Endothelial cell of umbilical vein (primary cell): ENCODE measurements at regions not wholly inside any gene's neighbourhood (a gene's known extent, or its start where the extent isn't known, plus 50 kb on each side); places are given as distances from the start of the nearest gene placed in this dataset.

Experiments used
- EZH2 ChIP-seq: IDR thresholded peaks from 2 replicates; pipeline ENCODE4 v1.6.1; 2012; ENCODE audit warnings: borderline replicate concordance, low read depth, mild to moderate bottlenecking, moderate library complexity, low read length, inconsistent platforms; ENCODE audit not compliant: severe bottlenecking
- JUN ChIP-seq: IDR thresholded peaks from 2 replicates; pipeline ENCODE4 v1.6.1; 2011; ENCODE audit warnings: borderline replicate concordance, low read depth; ENCODE audit not compliant: insufficient read length, insufficient read depth
- POLR2AphosphoS5 ChIP-seq: IDR thresholded peaks from 2 replicates; pipeline ENCODE4 v1.6.1; 2012; ENCODE audit warnings: low read depth, mild to moderate bottlenecking, control low read depth, low read length, moderate library complexity; ENCODE audit not compliant: insufficient read depth
- TF ChIP-seq, protein P1 (sequence below), 2 donors: IDR thresholded peaks; 1 replicate in 1 of 2; 2 replicates in 1 of 2; pipeline ENCODE4 v1.5.1; 2011; ENCODE audit warnings: low read length in 2 of 2, mild to moderate bottlenecking in 2 of 2, moderate library complexity in 2 of 2, control low read depth in 1 of 2, inconsistent platforms in 1 of 2, low read depth in 1 of 2; ENCODE audit not compliant: insufficient read depth in 1 of 2; ENCODE audit errors: extremely low read depth in 1 of 2

DNA sequence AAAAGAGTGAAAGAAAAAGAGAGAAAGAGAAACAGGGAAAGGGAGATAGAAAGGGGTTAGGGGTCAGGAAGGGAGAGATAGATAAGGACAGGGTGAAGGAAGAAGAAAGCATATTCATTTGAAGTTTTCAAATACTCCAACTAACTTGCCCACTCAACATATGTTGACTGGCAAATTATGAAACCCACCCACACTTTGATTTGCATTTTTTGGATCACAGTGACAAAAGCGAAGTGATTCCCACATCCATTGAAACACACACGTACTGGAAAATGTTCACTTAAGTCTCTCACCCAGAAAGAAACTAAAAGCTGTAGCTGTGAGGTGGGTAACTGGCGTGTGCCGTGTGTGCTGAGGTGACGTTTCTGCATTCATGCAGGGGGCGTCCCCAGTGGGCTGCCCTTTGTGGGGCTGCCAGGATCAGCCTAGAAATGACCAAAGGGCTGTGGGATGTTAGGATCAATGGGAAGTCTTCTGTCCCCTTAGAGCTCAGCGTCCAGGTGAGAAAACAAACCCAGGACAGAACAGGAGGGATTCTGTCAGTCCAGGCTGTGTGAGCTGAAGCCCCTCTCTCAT is 134.9 kb upstream of the ADARB2 start:
- no peak for TF ChIP-seq JUN
- TF ChIP-seq, protein P1, sequence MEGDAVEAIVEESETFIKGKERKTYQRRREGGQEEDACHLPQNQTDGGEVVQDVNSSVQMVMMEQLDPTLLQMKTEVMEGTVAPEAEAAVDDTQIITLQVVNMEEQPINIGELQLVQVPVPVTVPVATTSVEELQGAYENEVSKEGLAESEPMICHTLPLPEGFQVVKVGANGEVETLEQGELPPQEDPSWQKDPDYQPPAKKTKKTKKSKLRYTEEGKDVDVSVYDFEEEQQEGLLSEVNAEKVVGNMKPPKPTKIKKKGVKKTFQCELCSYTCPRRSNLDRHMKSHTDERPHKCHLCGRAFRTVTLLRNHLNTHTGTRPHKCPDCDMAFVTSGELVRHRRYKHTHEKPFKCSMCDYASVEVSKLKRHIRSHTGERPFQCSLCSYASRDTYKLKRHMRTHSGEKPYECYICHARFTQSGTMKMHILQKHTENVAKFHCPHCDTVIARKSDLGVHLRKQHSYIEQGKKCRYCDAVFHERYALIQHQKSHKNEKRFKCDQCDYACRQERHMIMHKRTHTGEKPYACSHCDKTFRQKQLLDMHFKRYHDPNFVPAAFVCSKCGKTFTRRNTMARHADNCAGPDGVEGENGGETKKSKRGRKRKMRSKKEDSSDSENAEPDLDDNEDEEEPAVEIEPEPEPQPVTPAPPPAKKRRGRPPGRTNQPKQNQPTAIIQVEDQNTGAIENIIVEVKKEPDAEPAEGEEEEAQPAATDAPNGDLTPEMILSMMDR (IDR thresholded peaks at IDR 0.05; ENCODE audit: extremely low read depth in 1 of 2, insufficient read depth in 1 of 2, low read depth in 1 of 2, low read length in 2 of 2) = no peak
- TF ChIP-seq EZH2 = no peak
- TF ChIP-seq POLR2AphosphoS5 = no peak
